ENCODE measurements at regions not wholly inside any gene's neighbourhood (a gene's known extent, or its start where the extent isn't known, plus 50 kb on each side); places are given as distances from the start of the nearest gene placed in this dataset.

- TF ChIP-seq CTCF (IDR thresholded peaks at IDR 0.05; ENCODE audit: low read depth, low read length, missing input control) (no peak), YY1 (IDR thresholded peaks at IDR 0.05) (no peak), MAX (IDR thresholded peaks at IDR 0.05) (no peak)
Measured at GRCh38 chr3:84536916-84537315, 421.9 kb upstream of the CADM2 start.

Data from liver (tissue), 2 donors.